ENCODE measurements at regions not wholly inside any gene's neighbourhood (a gene's known extent, or its start where the extent isn't known, plus 50 kb on each side); places are given as distances from the start of the nearest gene placed in this dataset.
"Not testable (repeated sequence)": the region's sequence is repeated elsewhere in the genome, so short reads cannot be mapped to it uniquely, and the experiment has no call there.

- not testable (repeated sequence) for DNase-seq (ENCODE audit: low read depth, low spot score)
Measured at GRCh38 chr21:6428498-6429092, 4092.8 kb upstream of the TPTE start.

GRCh38 chr21:6429924-6430323, 4091.5 kb upstream of the TPTE start:
- DNase-seq (ENCODE audit: low read depth, low spot score) = not testable (repeated sequence)

- DNase-seq (ENCODE audit: low read depth, low spot score) = not testable (repeated sequence)
Measured at GRCh38 chr21:6433149-6433548, 4088.2 kb upstream of the TPTE start.

- DNase-seq (ENCODE audit: low read depth, low spot score) = not testable (repeated sequence)
Measured at GRCh38 chr21:6436205-6436604, 4085.2 kb upstream of the TPTE start.

- DNase-seq (ENCODE audit: low read depth, low spot score) = not testable (repeated sequence)
Measured at GRCh38 chr21:6436971-6437833, 4084.2 kb upstream of the TPTE start.

GRCh38 chr21:6437834-6438187, 4083.6 kb upstream of the TPTE start:
- not testable (repeated sequence) for DNase-seq (ENCODE audit: low read depth, low spot score)

- not testable (repeated sequence) for DNase-seq (ENCODE audit: low read depth, low spot score)
Measured at GRCh38 chr21:6439058-6439457, 4082.3 kb upstream of the TPTE start.

GRCh38 chr21:6454648-6455340, 4066.6 kb upstream of the TPTE start:
- DNase-seq (ENCODE audit: low read depth, low spot score) = not testable (repeated sequence)

GRCh38 chr21:6456011-6456661, 4065.2 kb upstream of the TPTE start:
- DNase-seq (ENCODE audit: low read depth, low spot score) = not testable (repeated sequence)

- DNase-seq (ENCODE audit: low read depth, low spot score) = not testable (repeated sequence)
Measured at GRCh38 chr21:6459761-6460160, 4061.6 kb upstream of the TPTE start.

- DNase-seq (ENCODE audit: low read depth, low spot score) = not testable (repeated sequence)
Measured at GRCh38 chr21:6461358-6461757, 4060.0 kb upstream of the TPTE start.

- not testable (repeated sequence) for DNase-seq (ENCODE audit: low read depth, low spot score)
Measured at GRCh38 chr21:6464419-6464818, 4057.0 kb upstream of the TPTE start.

GRCh38 chr21:6466081-6466698, 4055.2 kb upstream of the TPTE start:
- not testable (repeated sequence) for DNase-seq (ENCODE audit: low read depth, low spot score)

- not testable (repeated sequence) for DNase-seq (ENCODE audit: low read depth, low spot score)
Measured at GRCh38 chr21:6466707-6467106, 4054.7 kb upstream of the TPTE start.

GRCh38 chr21:6467189-6467774, 4054.1 kb upstream of the TPTE start:
- DNase-seq (ENCODE audit: low read depth, low spot score) = not testable (repeated sequence)

GRCh38 chr21:6467907-6468306, 4053.5 kb upstream of the TPTE start:
- DNase-seq (ENCODE audit: low read depth, low spot score) = not testable (repeated sequence)

- not testable (repeated sequence) for DNase-seq (ENCODE audit: low read depth, low spot score)
Measured at GRCh38 chr21:6468331-6468860, 4053.0 kb upstream of the TPTE start.

- not testable (repeated sequence) for DNase-seq (ENCODE audit: low read depth, low spot score)
Measured at GRCh38 chr21:6474250-6474968, 4047.0 kb upstream of the TPTE start.

- not testable (repeated sequence) for DNase-seq (ENCODE audit: low read depth, low spot score)
Measured at GRCh38 chr21:6481116-6481515, 4040.3 kb upstream of the TPTE start.

- not testable (repeated sequence) for DNase-seq (ENCODE audit: low read depth, low spot score)
Measured at GRCh38 chr21:6482616-6483015, 4038.8 kb upstream of the TPTE start.

Data from brain pericyte (primary cell).